ENCODE measurements at regions not wholly inside any gene's neighbourhood (a gene's known extent, or its start where the extent isn't known, plus 50 kb on each side); places are given as distances from the start of the nearest gene placed in this dataset.

DNA sequence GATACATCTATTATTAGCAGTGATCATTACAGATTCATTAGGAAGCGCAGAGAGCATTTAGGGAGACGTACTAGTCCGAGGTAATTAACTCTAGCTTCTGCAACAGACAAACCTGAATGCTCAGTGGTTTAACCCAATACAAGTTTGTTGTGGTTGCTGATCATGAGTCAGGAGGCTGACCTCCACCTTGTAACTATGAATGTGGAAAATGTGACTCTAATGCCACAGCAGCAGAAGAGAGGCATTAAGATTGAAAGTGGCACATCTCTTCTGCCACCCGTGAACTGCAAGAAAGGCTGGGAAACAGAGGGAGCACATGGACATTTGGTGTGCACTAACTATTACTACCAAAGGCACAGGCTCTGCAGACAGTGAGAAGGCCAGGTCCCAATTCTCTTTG, 71.2 kb upstream of the C3orf80 start:
- Histone ChIP-seq H3K9me3 (no peaks in the 10 kb centered on the region), H3K4me3 (no peak overlapping the region), H3K36me3 (no peaks in the 10 kb centered on the region), H3K27me3 (no peaks in the 10 kb centered on the region), H3K4me1 (no peaks in the 10 kb centered on the region), H3K27ac (no peak overlapping the region)
- no peak for DNase-seq (ENCODE audit: low spot score in 2 of 2)
- TF ChIP-seq, protein P1, sequence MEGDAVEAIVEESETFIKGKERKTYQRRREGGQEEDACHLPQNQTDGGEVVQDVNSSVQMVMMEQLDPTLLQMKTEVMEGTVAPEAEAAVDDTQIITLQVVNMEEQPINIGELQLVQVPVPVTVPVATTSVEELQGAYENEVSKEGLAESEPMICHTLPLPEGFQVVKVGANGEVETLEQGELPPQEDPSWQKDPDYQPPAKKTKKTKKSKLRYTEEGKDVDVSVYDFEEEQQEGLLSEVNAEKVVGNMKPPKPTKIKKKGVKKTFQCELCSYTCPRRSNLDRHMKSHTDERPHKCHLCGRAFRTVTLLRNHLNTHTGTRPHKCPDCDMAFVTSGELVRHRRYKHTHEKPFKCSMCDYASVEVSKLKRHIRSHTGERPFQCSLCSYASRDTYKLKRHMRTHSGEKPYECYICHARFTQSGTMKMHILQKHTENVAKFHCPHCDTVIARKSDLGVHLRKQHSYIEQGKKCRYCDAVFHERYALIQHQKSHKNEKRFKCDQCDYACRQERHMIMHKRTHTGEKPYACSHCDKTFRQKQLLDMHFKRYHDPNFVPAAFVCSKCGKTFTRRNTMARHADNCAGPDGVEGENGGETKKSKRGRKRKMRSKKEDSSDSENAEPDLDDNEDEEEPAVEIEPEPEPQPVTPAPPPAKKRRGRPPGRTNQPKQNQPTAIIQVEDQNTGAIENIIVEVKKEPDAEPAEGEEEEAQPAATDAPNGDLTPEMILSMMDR (IDR thresholded peaks at IDR 0.05) = no peak
- intact Hi-C loops (cut with DNase I) = no loop called here

DNA sequence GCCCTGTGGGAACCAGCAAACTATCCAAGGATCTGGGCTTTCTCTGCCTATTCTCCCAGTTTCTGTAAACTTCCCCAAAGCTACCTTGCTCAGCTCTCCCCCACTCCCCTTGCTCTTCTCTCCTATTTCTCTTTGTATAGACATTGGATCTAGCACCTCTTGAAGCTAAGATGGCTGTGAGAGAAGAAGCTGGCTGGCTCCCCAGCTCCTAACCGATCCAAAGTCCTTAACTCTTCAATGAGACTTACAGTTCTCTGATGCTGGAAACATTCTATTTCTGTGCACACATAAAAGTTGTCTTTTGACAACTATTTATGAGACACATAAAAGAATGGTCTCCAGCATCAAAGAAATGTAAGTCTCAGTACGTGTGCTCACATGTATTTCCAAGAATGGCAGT, 70.6 kb upstream of the C3orf80 start:
- Histone ChIP-seq H3K27me3 (no peaks in the 10 kb centered on the region), H3K4me1 (no peaks in the 10 kb centered on the region), H3K4me3 (no peak overlapping the region), H3K36me3 (no peaks in the 10 kb centered on the region), H3K9me3 (no peaks in the 10 kb centered on the region), H3K27ac (no peak overlapping the region)
- TF ChIP-seq, protein P1 (IDR thresholded peaks at IDR 0.05) = no peak
- intact Hi-C loops (cut with DNase I) = no loop called here
- DNase-seq (ENCODE audit: low spot score in 2 of 2) = no peak

DNA sequence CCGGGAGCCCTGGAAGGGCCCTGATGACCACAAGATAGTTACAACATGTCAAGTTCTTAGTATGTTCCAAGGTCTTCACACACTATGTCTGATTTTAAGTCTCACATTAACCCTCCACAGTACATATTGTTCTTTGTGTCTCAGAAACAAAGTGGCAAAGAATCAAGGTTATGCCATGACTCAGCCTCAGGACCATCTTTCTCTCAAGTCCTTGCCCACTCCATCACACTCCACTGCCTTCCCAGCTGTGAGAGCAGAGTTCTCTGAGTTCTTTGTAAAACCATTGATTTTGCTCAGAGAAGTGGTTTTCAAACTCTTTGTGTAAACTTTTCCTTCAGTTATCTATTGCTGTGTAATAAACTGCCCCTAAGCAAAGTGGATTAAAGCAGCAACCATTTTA, 67.9 kb upstream of the C3orf80 start:
- TF ChIP-seq, protein P1 (IDR thresholded peaks at IDR 0.05) = no peak
- Histone ChIP-seq H3K36me3 (no peaks in the 10 kb centered on the region), H3K4me3 (no peak overlapping the region), H3K27ac (no peak overlapping the region), H3K4me1 (no peaks in the 10 kb centered on the region), H3K27me3 (no peaks in the 10 kb centered on the region), H3K9me3 (no peaks in the 10 kb centered on the region)
- no peak for DNase-seq (ENCODE audit: low spot score in 2 of 2)
- intact Hi-C loops (cut with DNase I) = no loop called here

GRCh38 chr3:160159341-160159740, 65.9 kb upstream of the C3orf80 start:
- Histone ChIP-seq H3K27ac (no peak overlapping the region), H3K4me3 (no peak overlapping the region), H3K27me3 (no peaks in the 10 kb centered on the region), H3K9me3 (no peaks in the 10 kb centered on the region), H3K4me1 (no peaks in the 10 kb centered on the region), H3K36me3 (no peaks in the 10 kb centered on the region)
- TF ChIP-seq, protein P1 (IDR thresholded peaks at IDR 0.05) = no peak
- DNase-seq (ENCODE audit: low spot score in 2 of 2) = no peak
- intact Hi-C loops (cut with DNase I) = no loop called here

- H3K9me3 ChIP-seq = no peaks in the 10 kb centered on the region
- no peaks in the 10 kb centered on the region for H3K27me3 ChIP-seq
- no peaks in the 10 kb centered on the region for H3K4me1 ChIP-seq
- intact Hi-C loops (cut with DNase I) = loop anchor here (5.0 kb wide), 1 partner anchor 182 kb away; no protein-coding TSS in a partner anchor
- H3K4me3 ChIP-seq = no peak overlapping the region
- DNase-seq (ENCODE audit: low spot score in 2 of 2) = no peak
- TF ChIP-seq, protein P1 (IDR thresholded peaks at IDR 0.05) = no peak
- no peak overlapping the region for H3K27ac ChIP-seq
- no peaks in the 10 kb centered on the region for H3K36me3 ChIP-seq
These were observed 65.4 kb upstream of the C3orf80 start for GRCh38 chr3:160159806-160160205.

DNA sequence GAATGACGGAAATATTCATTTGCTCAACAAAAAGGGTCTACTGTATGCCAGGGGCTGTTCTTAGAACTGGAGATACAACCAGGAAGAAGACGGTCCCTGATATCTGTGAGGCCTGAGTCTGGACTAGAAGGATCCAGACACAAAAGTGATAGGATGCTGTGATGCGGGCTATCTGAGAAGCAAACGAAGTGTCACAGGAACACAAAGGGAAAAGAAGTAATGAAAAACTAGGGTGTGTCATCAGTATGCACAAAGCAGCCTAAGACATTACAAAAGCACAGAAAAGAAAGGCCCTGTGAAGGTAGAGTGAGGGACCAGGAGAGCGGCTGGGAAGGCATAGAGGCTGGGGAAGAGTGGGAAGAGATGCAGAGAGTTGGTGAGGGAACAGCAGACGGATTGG, 63.3 kb upstream of the C3orf80 start:
- intact Hi-C loops (cut with DNase I) = loop anchor here (2.0 to 5.0 kb wide), 2 partner anchors 180 to 251 kb away; no protein-coding TSS in a partner anchor
- Histone ChIP-seq H3K9me3 (no peaks in the 10 kb centered on the region), H3K27me3 (no peaks in the 10 kb centered on the region), H3K36me3 (no peaks in the 10 kb centered on the region), H3K4me3 (no peak overlapping the region), H3K4me1 (no peaks in the 10 kb centered on the region), H3K27ac (no peak overlapping the region)
- TF ChIP-seq, protein P1 (IDR thresholded peaks at IDR 0.05) = no peak
- no peak for DNase-seq (ENCODE audit: low spot score in 2 of 2)

Data from ascending aorta (tissue), 2 donors.